Aorta (tissue), 5 donors: ENCODE measurements at regions not wholly inside any gene's neighbourhood (a gene's known extent, or its start where the extent isn't known, plus 50 kb on each side); places are given as distances from the start of the nearest gene placed in this dataset.

Source experiments
- ATAC-seq: fragments of 200-7000 bp; cut with Tn5 transposase; one replicate; pipeline ENCODE4 v1.9.1; 2022; ENCODE audit warnings: moderate library complexity; ENCODE audit not compliant: low FRiP score
- DNase-seq, 2 donors: peaks; one replicate each; pipeline ENCODE4 v3.0.0-alpha.2; 2020
- H3K27ac ChIP-seq, 2 donors: one replicate each; pipeline ENCODE4 v1.5.1; 2013; ENCODE audit warnings: low read length in 2 of 2, mild to moderate bottlenecking in 2 of 2, moderate library complexity in 2 of 2, control low read depth in 1 of 2, inconsistent platforms in 1 of 2, low read depth in 1 of 2
- H3K27me3 ChIP-seq, 2 donors: one replicate each; pipeline ENCODE4 v1.6.1; 2013; ENCODE audit warnings: control low read depth in 1 of 2, low read length in 1 of 2, mild to moderate bottlenecking in 1 of 2, moderate library complexity in 1 of 2; ENCODE audit not compliant: insufficient read depth in 2 of 2, control insufficient read depth in 1 of 2
- H3K36me3 ChIP-seq, 2 donors: one replicate each; pipeline ENCODE4 v1.6.1; 2013; ENCODE audit warnings: control low read depth in 1 of 2, low read length in 1 of 2, mild to moderate bottlenecking in 1 of 2; ENCODE audit not compliant: insufficient read depth in 2 of 2, control insufficient read depth in 1 of 2
- H3K4me1 ChIP-seq, 2 donors: one replicate each; pipeline ENCODE4 v1.6.1; 2013; ENCODE audit warnings: low read length in 2 of 2, control low read depth in 1 of 2, mild to moderate bottlenecking in 1 of 2, moderate library complexity in 1 of 2; ENCODE audit not compliant: insufficient read depth in 2 of 2, control insufficient read depth in 1 of 2
- H3K4me3 ChIP-seq, 2 donors: one replicate each; pipeline ENCODE4 v1.5.1; 2013; ENCODE audit warnings: low read length in 2 of 2, control low read depth in 1 of 2, mild to moderate bottlenecking in 1 of 2
- H3K9me3 ChIP-seq: one replicate; pipeline ENCODE4 v1.6.1; 2013; ENCODE audit warnings: mild to moderate bottlenecking, low read length; ENCODE audit not compliant: control insufficient read depth
- WGBS, 2 donors: extraction: QIAGEN DNeasy Blood & Tissue Kit; methylation state at CpG; one replicate each; pipeline ENCODE4 v1.1.7; 2013; 5-methylcytosine and 5-hydroxymethylcytosine counted together
- intact Hi-C, 2 donors: fragments of 100-400 bp; cut with DNase I; formaldehyde crosslinking; loops; one replicate each; pipeline versions ENCODE4 v1.14.2 to v1.15.0; 2022
- donor health status: healthy with polysubstance abuse.
- donor health status: Bipolar disorder and iron deficiency.
- donor health status: DM: no; HTN: no; CAD: no.
- donor health status: DM: no; HTN: no; CAD: no.
- donor health status: DM: yes; HTN: yes; CAD: no.

- DNase-seq (no peak), ATAC-seq (no peak)
- Histone ChIP-seq H3K4me3 (no peak overlapping the region), H3K36me3 (no peaks in the 10 kb centered on the region), H3K27me3 (no peaks in the 10 kb centered on the region), H3K27ac (no peak overlapping the region), H3K9me3 (peaks cover 5% of the 10 kb centered on the region), H3K4me1 (no peaks in the 10 kb centered on the region)
- intact Hi-C loops = no loop called here
Measured at GRCh38 chr6:90660931-90661330, 74.1 kb upstream of the MAP3K7 start.

GRCh38 chr6:90658497-90658896, 71.6 kb upstream of the MAP3K7 start:
- 44 to 60% methylated on average over 5 of the region's 5 CpGs for WGBS, 2 donors

DNA sequence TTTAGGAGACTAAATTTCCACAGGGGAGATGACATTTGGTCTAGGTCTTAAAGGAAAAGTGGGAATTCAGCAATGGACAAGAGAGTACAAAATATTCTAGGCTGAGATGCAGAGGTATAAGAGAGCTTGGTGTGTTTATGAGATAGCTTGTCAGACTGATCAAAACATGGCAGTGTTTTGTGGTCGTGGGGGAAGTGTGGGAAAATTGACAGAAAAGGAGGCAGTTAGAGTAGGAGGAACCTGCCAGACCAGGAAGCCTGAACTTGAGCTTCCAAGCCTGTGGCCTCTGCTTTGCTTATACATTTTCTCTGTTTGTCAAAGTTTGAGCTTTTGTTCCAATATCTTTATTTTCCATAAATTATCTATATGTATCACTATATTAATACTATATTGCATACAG, 69.5 kb upstream of the MAP3K7 start:
- Histone ChIP-seq H3K9me3 (no peaks in the 10 kb centered on the region), H3K27me3 (no peaks in the 10 kb centered on the region), H3K4me3 (no peak overlapping the region), H3K27ac (no peak overlapping the region), H3K36me3 (no peaks in the 10 kb centered on the region), H3K4me1 (no peaks in the 10 kb centered on the region)
- intact Hi-C loops = no loop called here
- ATAC-seq (no peak), DNase-seq (no peak)
- 11 to 19% methylated on average over 1 of the region's 1 CpG for WGBS, 2 donors

More at GRCh38 chr6:90658497-90658896, 71.6 kb upstream of the MAP3K7 start:
- no peak overlapping the region for H3K4me3 ChIP-seq
- no peaks in the 10 kb centered on the region for H3K4me1 ChIP-seq
- ATAC-seq = no peak
- no peak overlapping the region for H3K27ac ChIP-seq
- H3K27me3 ChIP-seq = no peaks in the 10 kb centered on the region
- H3K36me3 ChIP-seq = no peaks in the 10 kb centered on the region
- intact Hi-C loops = no loop called here
- DNase-seq = no peak
- H3K9me3 ChIP-seq = peaks cover 5% of the 10 kb centered on the region

DNA sequence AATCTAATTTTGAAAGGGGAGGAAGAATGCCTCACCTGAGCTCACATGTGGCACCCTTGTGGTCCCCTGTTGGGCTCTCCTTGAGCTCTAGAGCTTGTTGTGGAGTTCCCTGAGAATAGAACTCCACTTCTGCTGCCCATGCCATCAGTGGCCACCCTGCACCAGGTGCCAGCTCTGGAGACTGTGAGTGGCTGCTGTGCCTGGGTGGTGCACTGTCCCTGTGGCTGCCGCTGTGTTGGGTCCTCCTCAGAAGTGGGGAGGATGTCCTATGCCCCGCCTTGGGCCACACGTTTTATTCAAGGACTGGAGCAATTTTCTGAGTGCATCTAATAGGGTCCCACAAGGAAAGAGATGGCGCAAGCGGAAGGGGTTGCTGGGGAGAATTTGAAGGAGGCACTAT, 67.9 kb upstream of the MAP3K7 start:
- no peaks in the 10 kb centered on the region for H3K36me3 ChIP-seq
- no peak overlapping the region for H3K27ac ChIP-seq
- no peak overlapping the region for H3K4me3 ChIP-seq
- intact Hi-C loops = no loop called here
- no peak for ATAC-seq
- H3K4me1 ChIP-seq = no peaks in the 10 kb centered on the region
- no peaks in the 10 kb centered on the region for H3K9me3 ChIP-seq
- WGBS, 2 donors = 92 to 94% methylated on average over 5 of the region's 5 CpGs
- H3K27me3 ChIP-seq = no peaks in the 10 kb centered on the region
- DNase-seq = no peak

DNA sequence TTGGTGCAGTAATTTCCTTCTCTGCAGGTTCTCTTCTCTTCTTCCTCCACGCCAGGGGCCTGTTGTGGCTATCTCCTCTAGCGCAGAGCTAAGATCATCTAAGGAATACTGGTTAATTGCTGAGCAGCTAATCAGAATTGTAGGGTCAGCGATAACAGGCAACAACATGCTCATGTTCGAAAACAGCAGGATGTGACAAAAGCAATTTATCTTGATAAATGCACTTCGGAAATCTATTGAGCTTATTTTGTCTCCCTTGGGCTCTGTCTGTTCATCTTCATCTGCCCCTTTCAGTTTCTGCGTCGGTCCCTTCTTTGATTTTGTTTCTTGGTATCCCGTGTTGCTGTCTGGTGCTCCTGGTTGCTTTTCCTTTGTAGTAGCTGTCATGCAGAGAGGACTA, 67.3 kb upstream of the MAP3K7 start:
- ATAC-seq = no peak
- Histone ChIP-seq H3K4me1 (no peaks in the 10 kb centered on the region), H3K36me3 (no peaks in the 10 kb centered on the region), H3K27me3 (no peaks in the 10 kb centered on the region), H3K9me3 (no peaks in the 10 kb centered on the region), H3K27ac (no peak overlapping the region), H3K4me3 (no peak overlapping the region)
- 51 to 53% methylated on average over 8 of the region's 8 CpGs for WGBS, 2 donors
- intact Hi-C loops = no loop called here
- DNase-seq = no peak

- intact Hi-C loops = no loop called here
- Histone ChIP-seq H3K4me3 (no peak overlapping the region), H3K27ac (no peak overlapping the region), H3K27me3 (peaks cover 0 to under 1% of the 10 kb centered on the region in 2 donors), H3K4me1 (no peaks in the 10 kb centered on the region), H3K36me3 (no peaks in the 10 kb centered on the region), H3K9me3 (no peaks in the 10 kb centered on the region)
- WGBS, 2 donors = 76 to 77% methylated on average over 5 of the region's 5 CpGs
- ATAC-seq (no peak), DNase-seq (no peak)
Measured at GRCh38 chr6:90653750-90654149, 66.9 kb upstream of the MAP3K7 start.

GRCh38 chr6:90650041-90650940, 63.4 kb upstream of the MAP3K7 start:
- no peak overlapping the region for H3K4me3 ChIP-seq
- intact Hi-C loops = no loop called here
- no peaks in the 10 kb centered on the region for H3K9me3 ChIP-seq
- DNase-seq = no peak
- no peaks in the 10 kb centered on the region for H3K36me3 ChIP-seq
- H3K27me3 ChIP-seq = peaks cover 0 to 2% of the 10 kb centered on the region in 2 donors
- H3K4me1 ChIP-seq = no peaks in the 10 kb centered on the region
- whole genome bisulfite sequencing, 2 donors = 51 to 52% methylated on average over 8 of the region's 8 CpGs
- no peak overlapping the region for H3K27ac ChIP-seq
- no peak for ATAC-seq

- DNase-seq = no peak
- Histone ChIP-seq H3K4me3 (no peak overlapping the region), H3K9me3 (no peaks in the 10 kb centered on the region), H3K27me3 (peaks cover 0 to 2% of the 10 kb centered on the region in 2 donors), H3K4me1 (no peaks in the 10 kb centered on the region), H3K36me3 (no peaks in the 10 kb centered on the region), H3K27ac (no peak overlapping the region)
- intact Hi-C loops = no loop called here
- no peak for ATAC-seq
- 85 to 91% methylated on average over 1 of the region's 1 CpG for WGBS, 2 donors
Measured at GRCh38 chr6:90648873-90649272, 62.0 kb upstream of the MAP3K7 start.

DNA sequence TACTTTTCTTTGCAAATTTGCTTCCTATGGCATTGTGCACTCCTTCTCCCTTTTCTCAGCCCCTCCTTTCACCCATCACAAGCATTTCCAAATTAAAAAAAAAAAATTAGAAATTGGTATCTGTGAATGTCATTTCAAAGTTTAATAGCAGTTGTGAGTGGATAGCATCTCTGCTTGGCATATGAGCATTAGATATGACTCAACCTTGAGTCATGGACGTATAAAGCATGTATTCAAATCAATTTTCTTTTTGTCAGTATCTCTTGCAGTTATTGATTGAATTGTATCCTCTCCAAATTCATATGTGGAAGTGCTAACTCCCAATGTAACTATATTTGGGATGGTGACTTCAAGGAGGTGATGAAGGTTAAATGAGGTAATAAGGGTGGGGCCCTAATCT, 60.1 kb upstream of the MAP3K7 start:
- ATAC-seq = no peak
- Histone ChIP-seq H3K4me3 (no peak overlapping the region), H3K27me3 (peaks cover 0 to 2% of the 10 kb centered on the region in 2 donors), H3K9me3 (no peaks in the 10 kb centered on the region), H3K27ac (no peak overlapping the region), H3K36me3 (no peaks in the 10 kb centered on the region), H3K4me1 (no peaks in the 10 kb centered on the region)
- WGBS, 2 donors = 78 to 80% methylated on average over 1 of the region's 1 CpG
- DNase-seq = no peak
- intact Hi-C loops = no loop called here
